HG03457 (cell line): ENCODE measurements at regions not wholly inside any gene's neighbourhood (a gene's known extent, or its start where the extent isn't known, plus 50 kb on each side); places are given as distances from the start of the nearest gene placed in this dataset.
A peak's percentile ranks its signal among the peaks of the same experiment; 100 is the strongest.
"Not testable (repeated sequence)": the region's sequence is repeated elsewhere in the genome, so short reads cannot be mapped to it uniquely, and the experiment has no call there.

Source experiments
- ATAC-seq: cut with Tn5 transposase; IDR thresholded peaks from one replicate; pipeline ENCODE4 v1.9.1; 2021; ENCODE audit warnings: moderate number of reproducible peaks; ENCODE audit not compliant: unreplicated experiment

DNA sequence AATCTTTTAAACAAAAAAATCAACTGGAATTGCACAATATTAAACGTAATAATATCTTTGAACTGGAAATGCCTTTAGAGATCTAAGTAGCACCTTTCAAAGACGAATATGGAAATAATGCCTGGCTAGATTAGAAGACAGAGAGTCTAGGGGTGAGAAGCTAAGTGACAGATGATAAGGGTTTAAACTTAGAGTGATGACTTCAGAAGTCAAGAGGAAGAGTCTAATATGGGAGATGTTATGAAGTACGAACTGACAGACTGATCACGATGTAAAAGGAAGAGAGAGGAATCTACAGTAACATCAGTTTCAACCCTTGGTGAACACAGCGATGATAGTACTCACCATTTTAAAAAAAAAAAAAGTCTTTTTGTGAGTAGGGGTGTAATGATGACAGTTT, 57.9 kb downstream of the HINT1 start:
- no peak for ATAC-seq

DNA sequence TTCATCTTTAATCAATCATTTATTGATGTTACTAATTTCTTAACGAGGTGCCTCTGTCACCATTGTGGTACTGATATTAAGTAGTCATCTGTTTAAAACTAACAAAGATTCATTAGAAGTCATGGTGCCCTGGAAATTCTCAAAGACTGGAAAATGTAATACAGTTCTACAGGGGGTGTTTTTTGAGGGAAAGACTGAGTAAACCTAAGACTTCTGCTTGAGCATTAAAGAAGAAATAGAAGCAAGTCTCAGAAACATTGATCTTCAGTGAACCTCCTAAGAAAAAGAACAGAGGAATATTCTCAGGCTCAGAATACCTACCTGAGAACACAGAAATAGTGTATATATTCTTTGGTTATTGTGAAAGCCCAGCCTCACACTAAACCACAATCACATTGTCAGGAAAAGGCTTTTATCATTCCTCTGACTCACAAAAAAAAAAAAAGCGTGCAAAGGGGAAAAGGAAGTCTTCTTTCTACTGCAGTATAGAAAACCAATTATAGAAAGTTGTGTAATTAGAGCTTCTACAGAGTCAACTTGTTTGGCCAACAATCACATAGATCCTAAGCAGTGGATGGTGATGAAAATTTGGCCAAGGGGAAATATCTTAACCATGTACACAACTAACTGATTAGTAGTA, 60.8 kb downstream of the HINT1 start:
- no peak for ATAC-seq

DNA sequence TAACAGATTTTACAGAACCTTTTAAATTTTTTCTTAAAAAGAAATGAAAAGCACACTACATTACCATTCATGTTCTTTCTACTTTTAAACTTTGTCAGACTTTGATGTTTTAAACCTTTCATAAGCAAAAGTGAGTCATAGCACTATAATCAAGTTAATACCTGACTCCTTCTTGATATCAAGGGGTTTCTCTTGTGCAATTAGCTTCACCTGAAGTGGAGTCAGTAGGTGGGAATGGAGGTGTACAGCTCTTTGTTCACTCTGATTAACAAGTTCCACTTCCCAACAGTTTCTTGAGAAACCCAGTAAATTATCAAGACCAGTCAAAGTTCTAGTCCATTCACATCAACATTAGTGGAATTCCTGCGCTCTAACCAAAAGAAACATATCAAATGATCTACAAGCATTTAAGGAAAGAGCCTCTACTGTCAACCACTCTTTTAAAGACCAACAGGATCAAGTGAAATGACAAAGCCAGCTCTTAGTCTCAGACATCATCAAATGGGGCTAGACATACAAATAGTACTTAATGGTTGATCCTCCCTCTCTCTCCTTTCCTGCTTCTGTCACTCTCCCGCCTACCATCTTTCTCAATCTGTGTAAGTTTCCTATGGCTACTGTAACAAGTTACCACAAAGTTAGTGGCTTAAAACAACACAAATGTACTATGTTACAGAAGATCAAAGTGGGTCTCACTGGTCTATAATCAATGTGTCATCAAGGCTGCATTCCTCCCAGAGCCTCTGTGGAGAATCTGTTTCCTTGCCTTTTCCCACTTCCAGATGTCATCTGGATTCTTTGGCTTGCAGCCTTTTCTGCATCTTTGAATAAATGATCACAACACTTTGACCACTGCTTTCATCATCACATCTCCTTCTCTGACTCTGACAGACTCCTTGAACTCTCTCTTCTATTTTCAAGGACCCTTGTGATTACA, 68.0 kb downstream of the HINT1 start:
- no peak for ATAC-seq

DNA sequence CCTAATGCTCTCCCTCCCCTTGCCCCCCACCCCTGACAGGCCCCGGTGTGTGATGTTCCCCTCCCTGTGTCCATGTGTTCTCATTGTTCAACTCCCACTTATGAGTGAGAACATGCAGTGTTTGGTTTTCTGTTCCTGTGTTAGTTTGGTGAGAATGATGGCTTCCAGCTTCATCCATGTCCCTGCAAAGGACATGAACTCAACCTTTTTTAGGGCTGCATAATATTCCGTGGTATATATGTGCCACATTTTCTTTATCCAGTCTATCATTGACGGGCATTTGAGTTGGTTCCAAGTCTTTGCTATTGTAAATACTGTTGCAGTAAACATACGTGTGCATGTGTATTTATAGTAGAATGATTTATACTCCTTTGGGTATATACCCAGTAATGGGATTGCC, 69.5 kb downstream of the HINT1 start:
- ATAC-seq = not testable (repeated sequence)

DNA sequence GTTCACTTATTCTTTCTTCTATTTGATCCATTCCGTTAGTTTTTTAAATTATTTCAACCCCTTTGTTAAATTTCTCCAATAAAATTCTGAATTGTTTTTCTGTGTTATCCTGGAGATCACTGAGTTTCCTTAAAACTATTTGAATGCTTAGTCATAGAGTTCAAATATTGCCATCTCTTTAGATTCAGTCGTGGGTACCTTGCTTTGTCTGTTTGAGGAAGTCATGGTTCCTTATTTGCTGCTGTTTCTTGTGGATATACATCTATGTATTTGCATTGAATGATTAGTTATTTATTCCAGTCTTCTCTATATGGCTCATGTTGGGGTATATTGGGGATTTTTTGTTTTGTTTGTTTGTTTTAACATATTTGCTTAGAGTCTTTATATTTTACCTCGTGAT, 80.6 kb downstream of the HINT1 start:
- no peak for ATAC-seq

DNA sequence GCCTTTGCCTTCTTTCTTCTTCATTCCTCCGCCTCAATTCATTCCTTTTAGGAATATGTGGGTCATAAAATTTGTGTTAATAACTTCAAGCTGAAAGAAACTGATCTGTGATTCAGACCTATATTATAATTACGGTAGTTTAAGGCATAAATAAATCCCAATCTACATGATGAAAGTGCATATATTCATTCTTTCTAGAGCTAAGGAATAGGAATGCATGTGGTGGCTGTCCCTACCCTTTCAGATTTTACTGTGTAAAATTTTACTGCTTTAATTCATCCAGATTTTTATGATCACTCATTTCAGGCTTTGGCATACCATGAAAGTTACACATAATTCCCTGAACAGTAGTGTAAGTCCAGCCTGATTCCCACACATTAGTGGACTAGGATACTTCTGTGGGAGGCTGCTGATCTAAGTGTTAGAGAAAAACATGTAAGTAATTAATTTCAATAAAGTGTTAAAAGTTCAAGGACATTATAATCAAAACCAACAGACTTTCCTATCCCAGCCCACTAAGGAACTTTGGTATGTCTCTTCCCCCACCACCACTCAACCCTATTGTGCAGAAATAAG, 83.1 kb downstream of the HINT1 start:
- no peak for ATAC-seq

DNA sequence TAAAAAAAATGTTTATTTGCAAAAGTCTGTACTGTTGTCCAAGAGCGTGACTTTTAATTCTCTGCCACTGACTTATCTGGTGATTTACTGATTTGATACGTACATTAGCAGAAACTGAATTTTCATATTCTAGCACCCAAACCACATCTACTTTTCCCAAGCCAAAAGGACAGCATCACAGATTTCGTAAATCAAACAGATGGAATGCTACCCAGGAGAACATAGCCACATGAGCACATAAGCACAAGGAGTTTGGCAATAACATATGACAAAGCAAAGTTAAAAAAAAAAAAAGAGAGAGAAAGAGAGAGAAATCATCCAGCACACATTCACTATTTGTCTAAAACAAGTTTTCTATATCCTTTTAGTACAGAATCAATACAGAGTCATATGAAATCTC, 83.7 kb downstream of the HINT1 start:
- ATAC-seq = no peak

DNA sequence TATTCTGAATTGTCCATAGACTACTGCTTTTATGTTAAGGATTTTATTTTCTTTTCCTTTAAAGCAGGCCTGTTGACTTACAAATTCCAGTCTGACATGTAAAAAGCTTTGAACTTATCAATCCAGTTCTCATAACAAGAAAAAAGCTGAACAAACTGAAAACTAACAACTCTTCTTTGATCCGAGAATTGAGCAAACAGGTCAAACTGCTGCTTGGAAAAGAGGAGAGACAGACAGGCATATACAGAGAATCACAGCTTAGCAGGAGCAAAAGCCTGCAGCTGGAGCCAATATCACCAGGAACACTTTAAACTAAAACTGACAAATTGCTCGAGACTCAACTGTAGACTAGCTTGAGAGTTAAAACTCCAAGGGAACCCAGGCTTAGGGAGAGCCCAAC, 85.8 kb downstream of the HINT1 start:
- ATAC-seq = no peak

DNA sequence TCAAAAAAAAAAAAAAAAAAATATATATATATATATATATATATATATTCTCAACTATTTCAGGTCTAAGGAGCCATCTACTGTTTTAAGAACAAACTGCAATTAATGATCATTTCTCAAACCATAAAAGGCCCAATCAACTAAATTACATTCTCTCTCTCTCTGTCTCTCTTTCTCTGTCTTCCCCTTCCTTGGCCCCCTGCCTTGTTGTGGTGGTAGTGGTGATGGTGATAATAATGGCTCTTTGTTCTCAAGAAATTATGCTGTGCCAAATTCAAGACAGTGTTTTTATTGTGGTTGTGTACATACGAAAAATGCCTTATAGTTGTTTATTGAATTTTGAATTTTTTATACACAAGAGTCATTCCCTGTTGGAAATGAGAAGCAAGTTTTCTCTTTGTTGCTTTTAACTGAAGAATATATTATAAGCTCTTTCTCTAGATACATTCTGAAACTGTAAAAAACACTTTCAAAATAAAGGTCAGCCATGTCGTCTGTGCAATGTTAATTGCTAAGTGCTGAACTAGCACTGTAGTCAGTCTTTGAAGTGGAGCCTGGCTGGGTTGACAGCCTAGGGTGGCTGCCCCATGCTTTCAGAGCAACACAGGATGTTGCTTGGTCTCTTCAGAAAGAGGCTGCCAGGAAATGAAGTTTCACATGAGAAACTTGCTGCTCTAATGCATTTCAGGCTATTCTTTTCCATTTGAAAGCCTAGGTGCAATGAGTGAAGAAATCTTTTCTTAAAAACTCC, 96.0 kb downstream of the HINT1 start:
- ATAC-seq = peak; percentile 98

DNA sequence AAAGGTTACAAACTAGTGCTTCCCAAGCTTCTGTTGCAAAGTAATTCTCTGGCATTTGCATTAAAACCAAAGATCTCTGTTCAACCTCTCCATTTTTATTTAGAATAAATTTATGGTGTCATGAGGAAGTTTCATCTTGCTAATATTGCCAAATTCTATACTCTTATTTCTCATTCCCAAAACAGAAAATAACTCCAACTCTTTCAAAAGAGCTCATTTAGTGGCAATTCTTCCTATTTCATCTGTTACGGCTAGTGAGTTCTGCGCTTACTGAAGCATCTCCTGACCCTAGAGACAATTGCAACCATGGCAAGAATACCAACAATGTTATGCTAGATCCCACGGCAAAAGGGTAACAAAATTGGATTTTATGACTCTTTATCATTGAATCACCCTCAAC, 97.0 kb downstream of the HINT1 start:
- no peak for ATAC-seq

DNA sequence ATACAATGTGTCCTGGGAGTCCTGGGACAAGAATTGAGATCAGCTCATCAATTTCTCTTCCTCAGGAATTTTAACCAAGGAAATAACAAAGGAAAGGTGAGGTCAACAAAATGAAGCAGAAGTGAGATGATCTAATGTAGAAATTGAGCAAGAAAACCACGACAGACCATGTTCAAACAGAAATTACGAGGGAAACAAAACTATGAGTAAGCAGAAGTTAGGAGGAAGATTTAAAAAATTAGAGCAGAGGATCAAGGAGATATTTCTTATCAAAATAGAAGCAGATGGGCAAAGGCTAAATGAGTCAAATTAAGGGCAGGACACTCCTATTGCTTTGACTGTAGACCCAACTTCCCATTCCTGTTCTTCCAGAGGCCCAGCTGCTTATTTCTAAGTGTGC, 97.4 kb downstream of the HINT1 start:
- ATAC-seq = no peak

DNA sequence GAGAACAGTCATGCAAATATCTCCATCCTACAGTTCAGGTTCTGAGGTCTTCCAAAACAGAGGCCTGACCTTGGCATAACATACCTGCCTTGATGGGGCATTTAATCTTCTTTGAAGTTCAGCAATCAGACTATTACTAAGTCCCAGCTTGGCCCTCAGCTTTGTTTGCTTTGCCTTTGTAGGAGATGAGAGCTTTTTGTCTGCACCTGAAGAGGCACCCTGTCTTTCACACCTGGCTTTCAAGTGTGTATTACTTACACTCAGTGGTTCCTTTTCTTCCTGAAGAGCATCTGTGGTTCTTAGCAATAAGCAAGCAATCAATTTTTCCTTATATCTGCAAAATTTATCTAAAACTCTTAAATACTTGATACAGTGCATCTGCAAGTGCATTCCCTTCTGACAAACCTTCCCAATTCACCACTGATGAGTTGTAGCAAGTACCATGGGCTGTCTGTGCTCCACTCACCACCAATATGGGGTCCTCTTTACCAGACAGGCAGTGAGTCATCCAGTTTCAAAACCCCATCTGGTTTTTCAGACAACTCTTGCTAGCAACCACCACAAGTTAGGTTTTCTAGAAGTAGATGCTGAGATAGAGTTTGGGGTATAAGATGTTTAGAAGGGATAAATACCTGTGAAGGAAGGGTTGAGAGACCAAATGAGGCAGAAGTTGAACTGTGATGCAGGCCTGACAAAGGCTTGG, 100.2 kb downstream of the HINT1 start:
- no peak for ATAC-seq

DNA sequence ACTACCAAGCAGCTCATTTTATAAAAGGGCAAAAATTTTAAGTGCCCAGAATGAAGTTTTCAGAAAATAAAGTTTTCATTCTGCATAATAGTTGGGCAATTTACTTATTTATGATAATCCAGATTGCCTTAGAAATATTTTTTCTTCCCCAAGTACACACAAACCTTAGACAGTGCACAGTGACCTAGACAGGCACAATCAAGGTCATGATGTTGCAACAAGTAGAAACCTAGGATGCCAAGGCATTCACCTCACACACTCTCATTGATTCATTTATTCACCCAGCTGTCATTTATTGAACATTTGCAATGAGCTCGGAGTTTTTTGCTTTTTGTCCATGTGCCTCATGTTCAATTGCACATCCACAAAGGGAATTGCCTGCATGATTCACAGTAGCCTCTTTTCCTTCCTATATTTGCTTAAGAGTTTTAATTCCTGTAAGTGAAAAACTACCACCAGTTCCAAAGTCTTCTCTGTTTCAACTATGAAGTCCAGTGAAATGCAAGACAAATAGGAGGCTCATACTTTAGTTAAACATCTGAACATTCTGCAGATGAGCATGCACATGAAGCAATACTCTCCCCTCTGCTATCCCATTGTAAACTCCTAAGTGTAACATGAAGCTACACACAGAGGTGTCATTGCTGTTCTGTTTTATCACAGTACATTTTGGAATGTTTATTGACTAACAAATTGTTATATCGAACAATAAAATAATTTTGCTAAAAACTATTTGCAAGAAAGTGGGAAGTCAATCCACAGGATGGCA, 122.9 kb downstream of the HINT1 start:
- no peak for ATAC-seq

DNA sequence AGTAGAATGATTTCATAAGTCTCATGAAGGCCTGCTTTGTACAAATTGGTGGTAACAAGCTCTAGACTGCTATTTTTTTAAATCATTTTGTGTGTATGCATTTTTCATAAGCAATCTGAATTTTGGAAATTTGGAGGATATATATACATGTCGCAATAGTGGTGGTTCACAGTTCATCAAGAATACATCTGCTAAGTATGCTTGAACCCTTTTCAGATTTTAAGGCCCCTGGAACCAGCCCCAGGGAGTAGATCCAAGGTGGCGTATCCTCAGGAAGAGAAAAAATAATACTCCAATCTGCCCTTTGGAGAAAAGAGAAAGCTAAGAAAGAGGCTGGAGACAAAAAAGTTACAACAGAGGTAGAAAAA, 141.6 kb downstream of the HINT1 start:
- no peak for ATAC-seq

DNA sequence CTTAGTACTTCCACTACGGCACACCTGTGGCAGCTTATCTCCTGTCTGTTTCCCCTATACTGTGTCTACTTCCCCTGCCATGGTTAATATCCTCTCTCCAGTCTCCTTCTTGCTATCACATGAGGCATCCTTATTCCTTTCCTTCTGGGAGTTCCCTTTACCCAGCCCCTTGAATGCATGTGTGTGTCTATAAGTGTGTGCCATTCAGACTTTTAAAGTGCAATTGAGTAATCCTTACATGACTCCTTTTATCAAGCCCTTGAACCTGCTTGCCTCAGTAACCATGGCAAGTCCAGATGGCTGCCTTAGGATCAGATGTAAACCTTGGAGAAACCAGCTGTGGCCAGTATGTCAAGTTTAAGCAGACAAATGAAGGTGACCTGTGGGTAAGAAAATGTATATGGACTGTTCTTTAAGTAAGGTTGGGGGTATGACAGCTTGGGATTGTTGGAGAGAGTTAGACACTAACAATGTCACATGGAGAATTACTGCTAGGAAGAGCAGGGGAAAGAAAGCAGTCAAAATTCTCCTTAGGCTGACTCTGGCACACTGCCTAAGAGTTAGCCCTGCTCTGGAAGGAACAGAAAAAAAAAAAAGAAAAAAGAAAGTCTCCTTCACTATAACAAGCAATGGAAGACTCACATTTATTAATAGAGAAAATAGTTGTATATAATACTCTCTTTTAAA, 142.1 kb downstream of the HINT1 start:
- ATAC-seq = no peak

DNA sequence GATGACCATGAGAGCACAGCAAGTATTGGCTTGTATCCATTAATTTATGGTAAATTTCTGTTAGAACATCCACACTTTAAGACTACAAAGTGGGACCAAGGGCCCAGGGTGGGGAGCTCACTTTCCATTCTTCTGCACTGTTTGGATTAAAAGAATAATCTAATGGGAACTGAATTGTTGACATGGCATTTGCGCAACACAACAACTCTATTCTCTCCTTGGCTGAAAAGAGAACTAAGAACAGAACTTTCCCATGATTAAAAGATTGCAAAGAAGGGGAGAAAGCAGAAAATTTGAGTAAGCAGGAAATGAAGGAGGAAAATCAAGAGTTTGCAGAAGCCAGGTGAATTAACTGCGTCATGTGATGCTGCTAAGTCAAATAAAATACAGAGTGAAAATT, 143.4 kb downstream of the HINT1 start:
- ATAC-seq = no peak

DNA sequence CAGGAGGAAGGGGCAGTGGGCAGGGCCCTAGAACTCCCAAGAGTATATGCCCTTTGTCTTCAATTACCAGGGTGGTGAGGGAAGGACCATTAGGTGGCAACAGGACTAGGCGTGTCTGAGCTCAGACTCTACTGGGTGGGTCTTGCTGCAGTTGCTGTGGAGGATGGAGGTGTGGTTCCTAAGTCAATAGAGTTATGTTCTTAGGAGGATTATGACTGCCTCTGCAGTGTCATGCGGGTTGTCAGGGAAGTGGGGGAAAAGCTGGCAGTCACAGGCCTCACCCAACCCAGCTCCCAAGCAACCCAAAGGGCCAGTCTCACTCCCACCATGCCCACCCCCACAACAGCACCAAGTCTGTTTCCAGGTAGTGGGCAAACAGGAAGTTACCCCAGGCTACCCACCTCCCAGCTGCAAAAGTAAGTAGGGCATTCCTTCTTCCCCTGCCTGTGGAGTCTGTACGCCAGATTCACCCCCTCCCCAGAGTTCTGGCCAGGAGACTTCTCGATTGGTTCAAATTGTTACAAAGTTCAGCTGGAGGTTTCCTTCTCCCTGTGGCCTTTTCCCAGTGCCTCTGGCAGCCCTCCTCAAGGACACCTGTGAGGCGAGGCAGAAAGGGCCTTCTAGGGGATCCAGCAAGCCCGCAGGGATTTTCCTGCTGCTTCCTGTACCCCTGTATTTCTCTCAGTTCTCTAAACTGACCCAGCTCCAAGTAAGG, 145.3 kb downstream of the HINT1 start:
- no peak for ATAC-seq

DNA sequence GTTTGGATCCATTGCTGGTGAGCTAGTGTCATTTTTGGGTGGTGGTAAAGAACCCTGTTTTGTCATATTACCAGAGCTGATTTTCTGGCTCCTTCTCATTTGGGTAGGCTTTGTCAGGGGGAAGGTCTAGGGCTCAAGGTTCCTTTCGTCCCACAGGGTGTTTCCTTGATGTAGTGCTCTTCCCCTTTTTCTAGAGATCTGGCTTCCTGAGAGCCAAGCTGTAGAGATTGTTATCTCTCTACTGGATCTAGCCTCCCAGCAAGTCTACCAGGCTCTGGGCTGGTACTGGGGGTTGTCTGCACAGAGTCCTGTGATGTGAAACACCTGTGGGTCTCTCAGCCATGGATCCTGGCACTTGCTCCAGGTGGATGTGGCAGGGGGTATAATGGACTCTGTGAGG, 145.9 kb downstream of the HINT1 start:
- no peak for ATAC-seq

DNA sequence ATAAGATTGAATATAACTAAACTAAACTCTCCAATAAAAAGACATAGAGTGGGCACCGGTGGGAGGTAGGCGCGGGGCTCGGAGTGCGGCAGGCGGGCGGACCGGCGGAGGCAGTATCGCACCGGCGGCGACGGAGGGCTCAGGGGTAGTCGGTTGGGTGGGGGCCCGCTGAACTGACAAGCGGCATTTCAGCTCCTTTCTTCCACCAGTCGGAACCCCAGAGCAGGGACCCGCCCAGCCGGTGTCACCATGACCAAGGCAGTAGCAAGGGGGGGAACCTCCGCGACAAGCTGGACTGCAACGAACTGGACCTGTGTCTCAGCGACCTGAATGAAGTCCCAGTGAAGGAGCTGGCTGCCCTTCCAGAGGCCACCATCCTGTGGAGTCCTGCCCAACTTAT, 156.7 kb downstream of the HINT1 start:
- ATAC-seq = no peak
